Body of pancreas (tissue), 4 donors: ENCODE measurements at regions not wholly inside any gene's neighbourhood (a gene's known extent, or its start where the extent isn't known, plus 50 kb on each side); places are given as distances from the start of the nearest gene placed in this dataset.

Source experiments
- ATAC-seq: fragments of 150-250 bp; one replicate; pipeline ENCODE4 v1.9.1; 2016
- DNase-seq, 4 donors: peaks; one replicate each; pipeline ENCODE4 v3.0.0-alpha.2; 2019
- H3K27ac ChIP-seq, 4 donors: fragments of 200-600 bp; sonication (generic); 1 replicate in 3 of 4; 2 replicates in 1 of 4; pipeline versions ENCODE4 v1.5.1 to v1.6.1; 2016 to 2019; ENCODE audit warnings: mild to moderate bottlenecking in 1 of 4, mixed read lengths in 1 of 4, moderate library complexity in 1 of 4
- H3K27me3 ChIP-seq, 2 donors: fragments of 200-600 bp; sonication (generic); one replicate each; pipeline ENCODE4 v1.6.0; 2016; ENCODE audit warnings: mild to moderate bottlenecking in 1 of 2
- H3K36me3 ChIP-seq, 2 donors: fragments of 200-600 bp; sonication (generic); replicated peaks in 1 of 2; 2 replicates each; pipeline ENCODE4 v1.5.1; 2016; ENCODE audit warnings: low read depth in 2 of 2; ENCODE audit not compliant: insufficient read depth in 1 of 2
- H3K4me1 ChIP-seq: fragments of 200-600 bp; sonication (generic); one replicate; pipeline ENCODE4 v1.6.0; 2016
- H3K4me3 ChIP-seq, 2 donors: fragments of 200-600 bp; sonication (generic); 1 replicate in 1 of 2; 2 replicates in 1 of 2; pipeline ENCODE4 v1.5.1; 2016 to 2019
- H3K9me3 ChIP-seq, 3 donors: fragments of 200-600 bp; sonication (generic); 1 replicate in 2 of 3; 2 replicates in 1 of 3; pipeline ENCODE4 v1.5.1; 2016
- POLR2A ChIP-seq, 3 donors: fragments of 450-650 bp; IDR thresholded peaks; one replicate each; pipeline ENCODE4 v1.6.1; 2016; ENCODE audit warnings: antibody characterized with exemption in 3 of 3, mild to moderate bottlenecking in 2 of 3
- WGBS, 2 donors: methylation state at CpG; one replicate each; pipeline ENCODE4 v1.1.5; 2017; 5-methylcytosine and 5-hydroxymethylcytosine counted together
- intact Hi-C: fragments of 100-400 bp; cut with DNase I; formaldehyde crosslinking; loops from one replicate; pipeline ENCODE4 v1.15.1; 2023
- TF ChIP-seq, protein P1 (sequence below), 7 experiments: fragments of 450-650 bp in 4 of 7; fragments of 200-600 bp in 3 of 7; sonication (generic) in 3 of 7; IDR thresholded peaks; one replicate each; pipeline ENCODE4 v1.5.1; 2016 to 2019; ENCODE audit warnings: antibody characterized with exemption in 7 of 7

DNA sequence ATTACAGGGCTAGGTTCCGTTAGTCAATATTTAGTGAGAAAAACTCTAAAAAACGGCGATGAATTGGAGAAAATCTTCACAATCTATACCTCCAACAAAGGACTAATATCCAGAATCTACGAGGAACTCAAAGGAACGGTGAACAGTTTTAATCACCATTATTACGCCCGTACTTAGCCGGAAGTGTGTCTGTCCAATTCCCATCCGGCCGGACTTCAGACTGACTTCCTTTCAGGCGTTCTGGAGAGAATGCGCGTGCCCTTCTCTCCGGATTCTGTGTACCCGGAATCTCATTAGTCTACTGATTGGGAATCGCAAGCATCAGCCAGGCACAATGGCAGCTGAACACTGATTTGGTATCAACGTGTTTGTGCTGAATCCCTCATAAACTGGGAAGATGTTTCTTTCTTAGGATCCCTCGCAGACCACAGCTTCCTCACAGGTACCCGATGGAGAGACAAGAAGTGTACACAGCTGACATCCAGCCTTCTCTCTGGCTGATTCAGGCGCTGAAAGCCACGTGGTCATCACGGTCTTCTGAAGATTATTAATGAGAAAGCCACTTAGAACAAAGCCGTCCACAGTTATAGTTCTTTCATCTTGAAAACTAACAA is 239.9 kb downstream of the ZNF516 start:
- H3K4me3 ChIP-seq: no peak overlapping the region

DNA sequence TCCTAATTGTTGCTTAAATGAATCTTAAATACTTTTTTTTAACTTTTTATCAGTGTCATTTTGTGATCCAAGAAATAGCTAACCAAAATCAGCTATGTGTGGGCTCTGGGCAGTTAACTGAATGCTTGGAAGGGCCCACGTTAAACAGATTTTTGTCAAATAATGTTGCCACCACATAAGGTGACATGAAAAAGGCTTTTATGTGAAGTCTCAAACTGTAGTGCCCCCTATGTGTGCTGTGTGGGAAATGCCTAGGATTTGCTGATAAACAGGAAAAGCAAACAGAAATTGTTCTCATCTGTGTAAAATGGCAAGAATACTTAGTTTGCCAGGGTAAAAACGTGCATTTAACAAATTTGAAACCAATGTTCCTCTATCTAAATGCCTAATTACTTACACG is 242.2 kb downstream of the ZNF516 start:
- DNase-seq: no peak
- intact Hi-C loops: no loop called here

More for the DNA sequence above, 239.9 kb downstream of the ZNF516 start:
- TF ChIP-seq, protein P1, sequence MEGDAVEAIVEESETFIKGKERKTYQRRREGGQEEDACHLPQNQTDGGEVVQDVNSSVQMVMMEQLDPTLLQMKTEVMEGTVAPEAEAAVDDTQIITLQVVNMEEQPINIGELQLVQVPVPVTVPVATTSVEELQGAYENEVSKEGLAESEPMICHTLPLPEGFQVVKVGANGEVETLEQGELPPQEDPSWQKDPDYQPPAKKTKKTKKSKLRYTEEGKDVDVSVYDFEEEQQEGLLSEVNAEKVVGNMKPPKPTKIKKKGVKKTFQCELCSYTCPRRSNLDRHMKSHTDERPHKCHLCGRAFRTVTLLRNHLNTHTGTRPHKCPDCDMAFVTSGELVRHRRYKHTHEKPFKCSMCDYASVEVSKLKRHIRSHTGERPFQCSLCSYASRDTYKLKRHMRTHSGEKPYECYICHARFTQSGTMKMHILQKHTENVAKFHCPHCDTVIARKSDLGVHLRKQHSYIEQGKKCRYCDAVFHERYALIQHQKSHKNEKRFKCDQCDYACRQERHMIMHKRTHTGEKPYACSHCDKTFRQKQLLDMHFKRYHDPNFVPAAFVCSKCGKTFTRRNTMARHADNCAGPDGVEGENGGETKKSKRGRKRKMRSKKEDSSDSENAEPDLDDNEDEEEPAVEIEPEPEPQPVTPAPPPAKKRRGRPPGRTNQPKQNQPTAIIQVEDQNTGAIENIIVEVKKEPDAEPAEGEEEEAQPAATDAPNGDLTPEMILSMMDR (IDR thresholded peaks at IDR 0.05): no peak
- TF ChIP-seq POLR2A (IDR thresholded peaks at IDR 0.05): no peak
- no peaks in the 10 kb centered on the region for H3K36me3 ChIP-seq
- no peaks in the 10 kb centered on the region for H3K9me3 ChIP-seq
- no peak for ATAC-seq
- no peaks in the 10 kb centered on the region for H3K27me3 ChIP-seq
- H3K27ac ChIP-seq: no peak overlapping the region
- no peaks in the 10 kb centered on the region for H3K4me1 ChIP-seq
- intact Hi-C loops: no loop called here
- 63 to 67% methylated on average over 23 of the region's 23 CpGs for WGBS, 2 donors
- DNase-seq: no peak

DNA sequence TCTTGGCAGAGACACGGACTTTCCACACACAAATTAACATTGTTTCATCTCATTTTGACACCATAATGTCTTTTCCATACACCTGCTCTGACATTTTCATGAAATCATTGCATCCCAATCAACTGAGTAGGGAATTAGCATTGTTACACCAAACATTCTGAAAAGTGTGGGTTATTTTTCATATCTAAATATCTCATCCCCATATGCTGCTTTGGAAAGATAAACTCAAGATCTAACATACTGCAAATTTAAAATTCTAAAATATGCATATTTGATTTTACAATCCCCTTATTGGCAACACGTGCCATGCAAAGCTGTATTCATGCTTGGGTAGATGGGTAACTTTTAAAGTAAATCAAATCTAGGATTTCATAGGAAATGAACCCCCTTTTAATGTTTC is 242.9 kb downstream of the ZNF516 start:
- TF ChIP-seq, protein P1 (IDR thresholded peaks at IDR 0.05): no peak
- TF ChIP-seq POLR2A (IDR thresholded peaks at IDR 0.05): no peak
- Histone ChIP-seq H3K36me3 (no peaks in the 10 kb centered on the region), H3K27ac (no peak overlapping the region), H3K4me3 (no peak overlapping the region), H3K9me3 (no peaks in the 10 kb centered on the region), H3K4me1 (no peaks in the 10 kb centered on the region), H3K27me3 (no peaks in the 10 kb centered on the region)
- ATAC-seq: no peak
- intact Hi-C loops: no loop called here
- no peak for DNase-seq
- 39 to 43% methylated on average over 2 of the region's 2 CpGs for WGBS, 2 donors

More for the DNA sequence above, 242.2 kb downstream of the ZNF516 start:
- 20% methylated on average over 3 of the region's 3 CpGs for WGBS, 2 donors
- Histone ChIP-seq H3K4me1 (no peaks in the 10 kb centered on the region), H3K27me3 (no peaks in the 10 kb centered on the region), H3K36me3 (no peaks in the 10 kb centered on the region), H3K4me3 (no peak overlapping the region), H3K9me3 (no peaks in the 10 kb centered on the region), H3K27ac (no peak overlapping the region)
- TF ChIP-seq, protein P1 (IDR thresholded peaks at IDR 0.05): peak in 1 of 7 experiments; percentile 17
- no peak for TF ChIP-seq POLR2A (IDR thresholded peaks at IDR 0.05)
- ATAC-seq: no peak

DNA sequence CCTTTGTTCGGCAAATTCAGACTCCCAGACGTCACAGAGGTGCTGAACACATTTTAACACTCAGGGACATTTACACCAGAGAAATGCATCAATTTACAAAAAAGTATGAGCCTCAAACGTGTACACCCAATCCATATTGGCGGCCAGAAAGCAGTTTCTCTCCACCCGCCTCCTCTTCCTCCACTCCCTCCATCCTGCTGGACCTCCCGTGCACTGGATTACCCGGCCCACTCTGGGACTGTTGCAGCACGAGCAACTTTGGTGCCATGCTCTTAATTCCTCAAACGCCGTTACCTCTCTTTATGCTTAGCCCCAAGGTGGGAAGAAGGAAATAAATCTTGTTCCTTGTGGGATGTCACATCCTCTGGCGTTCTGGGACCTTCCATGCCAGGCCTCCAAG is 243.4 kb downstream of the ZNF516 start:
- ATAC-seq: no peak
- Histone ChIP-seq H3K4me1 (no peaks in the 10 kb centered on the region), H3K27ac (no peak overlapping the region), H3K36me3 (no peaks in the 10 kb centered on the region), H3K27me3 (no peaks in the 10 kb centered on the region), H3K4me3 (no peak overlapping the region), H3K9me3 (no peaks in the 10 kb centered on the region)
- TF ChIP-seq, protein P1 (IDR thresholded peaks at IDR 0.05): no peak
- no peak for TF ChIP-seq POLR2A (IDR thresholded peaks at IDR 0.05)
- intact Hi-C loops: no loop called here
- 42 to 48% methylated on average over 11 of the region's 11 CpGs for WGBS, 2 donors
- DNase-seq: no peak

DNA sequence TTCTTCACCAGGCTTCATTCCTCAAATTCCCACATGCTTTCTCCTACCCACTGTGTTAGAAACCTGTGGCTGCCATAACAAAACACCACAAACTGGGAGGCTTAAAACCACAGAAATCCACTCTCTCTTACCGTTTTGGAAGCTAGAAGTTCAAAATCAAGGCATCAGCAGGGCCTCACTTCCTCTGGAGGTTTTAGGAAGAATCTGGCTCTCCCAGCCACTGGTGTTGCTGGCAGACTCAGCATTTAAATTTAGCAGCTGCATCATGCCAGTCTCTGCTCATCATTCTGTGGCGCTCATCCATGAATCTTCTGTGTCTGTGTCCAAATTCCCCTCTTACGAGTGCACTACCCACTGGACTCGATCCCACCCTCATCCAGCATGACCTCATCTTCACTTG is 248.5 kb downstream of the ZNF516 start:
- Histone ChIP-seq H3K4me3 (no peak overlapping the region), H3K36me3 (no peaks in the 10 kb centered on the region), H3K27me3 (no peaks in the 10 kb centered on the region), H3K4me1 (no peaks in the 10 kb centered on the region), H3K27ac (no peak overlapping the region), H3K9me3 (no peaks in the 10 kb centered on the region)
- 67 to 71% methylated on average over 4 of the region's 4 CpGs for WGBS, 2 donors
- intact Hi-C loops: no loop called here
- TF ChIP-seq, protein P1 (IDR thresholded peaks at IDR 0.05): no peak
- TF ChIP-seq POLR2A (IDR thresholded peaks at IDR 0.05): no peak
- ATAC-seq (no peak), DNase-seq (no peak)
